ENCODE measurements at regions not wholly inside any gene's neighbourhood (a gene's known extent, or its start where the extent isn't known, plus 50 kb on each side); places are given as distances from the start of the nearest gene placed in this dataset.

DNA sequence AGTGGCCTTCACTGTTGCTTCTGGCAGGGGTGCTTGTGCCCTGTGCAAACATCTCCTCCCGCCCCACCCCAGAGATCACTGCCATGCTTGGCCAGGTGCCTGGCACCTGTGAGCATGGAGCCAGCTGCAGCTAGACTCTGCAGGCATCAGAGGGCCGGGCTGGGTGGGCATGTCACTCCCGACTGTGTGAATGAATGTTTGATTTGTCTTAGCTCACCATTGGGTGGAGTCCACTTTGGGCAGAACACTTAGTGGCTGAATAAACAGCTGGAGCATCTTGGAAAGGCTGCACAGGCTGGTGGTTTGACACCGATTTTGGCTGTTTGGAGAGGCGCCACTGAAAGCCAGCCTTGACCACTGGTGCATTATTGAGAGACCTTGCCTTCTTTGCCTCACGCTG is 267.3 kb downstream of the DLEU7 start:
- Histone ChIP-seq H3K27me3 (replicated peaks; ENCODE audit: control insufficient read depth, insufficient read depth, low read length, poor library complexity, severe bottlenecking) (no peaks in the 10 kb centered on the region), H3K36me3 (ENCODE audit: control insufficient read depth, insufficient read depth, low read length) (no peaks in the 10 kb centered on the region), H3K9me3 (ENCODE audit: control insufficient read depth, low read length) (no peaks in the 10 kb centered on the region), H3K27ac (ENCODE audit: insufficient read depth, low read length, poor library complexity, severe bottlenecking) (no peak overlapping the region), H3K4me3 (ENCODE audit: insufficient read depth, low read depth, low read length, poor library complexity, severe bottlenecking) (no peak overlapping the region), H3K4me1 (ENCODE audit: control insufficient read depth, insufficient read depth, low read length, poor library complexity, severe bottlenecking) (no peaks in the 10 kb centered on the region)
- DNase-seq: no peak

DNA sequence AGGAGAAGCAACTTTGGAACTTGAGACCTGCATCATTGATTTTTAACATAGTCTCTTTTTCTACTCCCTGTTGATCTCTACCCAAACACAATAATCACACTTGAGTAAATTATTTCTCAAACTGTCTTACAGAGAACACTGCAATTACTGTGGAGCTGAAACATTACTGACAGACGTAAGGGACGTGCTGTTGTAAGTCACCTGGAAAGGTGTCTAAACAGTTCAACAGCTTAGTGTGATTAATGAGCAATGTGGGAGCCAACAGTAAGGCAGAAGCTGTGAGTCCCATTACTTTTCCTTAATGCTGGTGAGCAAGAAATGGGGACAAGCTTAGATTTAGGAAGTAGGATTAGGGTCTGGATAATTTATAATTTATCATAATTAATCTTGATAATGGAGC is 265.7 kb downstream of the DLEU7 start:
- Histone ChIP-seq H3K4me1 (ENCODE audit: control insufficient read depth, insufficient read depth, low read length, poor library complexity, severe bottlenecking) (no peaks in the 10 kb centered on the region), H3K27ac (ENCODE audit: insufficient read depth, low read length, poor library complexity, severe bottlenecking) (no peak overlapping the region), H3K9me3 (ENCODE audit: control insufficient read depth, low read length) (no peaks in the 10 kb centered on the region), H3K4me3 (ENCODE audit: insufficient read depth, low read depth, low read length, poor library complexity, severe bottlenecking) (no peak overlapping the region), H3K27me3 (replicated peaks; ENCODE audit: control insufficient read depth, insufficient read depth, low read length, poor library complexity, severe bottlenecking) (no peaks in the 10 kb centered on the region), H3K36me3 (ENCODE audit: control insufficient read depth, insufficient read depth, low read length) (no peaks in the 10 kb centered on the region)
- DNase-seq: no peak

- no peak overlapping the region for H3K4me3 ChIP-seq (ENCODE audit: insufficient read depth, low read depth, low read length, poor library complexity, severe bottlenecking)
- no peaks in the 10 kb centered on the region for H3K4me1 ChIP-seq (ENCODE audit: control insufficient read depth, insufficient read depth, low read length, poor library complexity, severe bottlenecking)
- H3K27me3 ChIP-seq (replicated peaks; ENCODE audit: control insufficient read depth, insufficient read depth, low read length, poor library complexity, severe bottlenecking): no peaks in the 10 kb centered on the region
- no peaks in the 10 kb centered on the region for H3K9me3 ChIP-seq (ENCODE audit: control insufficient read depth, low read length)
- H3K27ac ChIP-seq (ENCODE audit: insufficient read depth, low read length, poor library complexity, severe bottlenecking): no peak overlapping the region
- no peak for DNase-seq
- no peaks in the 10 kb centered on the region for H3K36me3 ChIP-seq (ENCODE audit: control insufficient read depth, insufficient read depth, low read length)
These were observed 262.7 kb downstream of the DLEU7 start for GRCh38 chr13:50580684-50581305.

DNA sequence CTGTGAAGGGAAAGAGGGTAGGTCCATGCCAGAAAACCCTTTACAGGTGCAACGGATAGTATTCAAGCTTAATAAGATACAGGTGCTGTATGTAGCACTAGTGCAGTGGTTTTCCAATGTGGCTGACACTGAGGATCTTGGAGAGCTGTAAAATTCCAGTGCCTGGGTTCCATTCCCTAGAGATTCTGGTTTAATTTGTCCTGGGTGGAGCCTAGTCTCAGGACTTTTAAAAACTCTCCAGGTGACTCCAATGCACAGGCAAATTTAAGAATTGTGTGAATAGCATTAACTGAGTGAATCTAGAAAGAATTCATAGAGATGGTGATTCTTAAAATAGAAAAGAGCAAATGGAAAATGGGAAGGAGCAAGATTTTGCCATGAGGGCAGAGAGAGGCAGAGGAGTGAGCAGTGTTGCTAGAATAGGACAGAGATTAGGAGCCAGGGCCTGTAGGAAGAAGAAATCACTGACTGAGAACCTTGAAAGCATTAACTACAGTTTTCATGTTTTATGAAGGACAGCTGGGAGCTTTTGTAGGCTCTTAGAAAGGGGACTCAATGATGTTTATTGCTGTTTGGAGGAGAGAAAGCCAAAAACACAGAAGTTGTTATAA is 261.8 kb downstream of the DLEU7 start:
- H3K36me3 ChIP-seq (ENCODE audit: control insufficient read depth, insufficient read depth, low read length): no peaks in the 10 kb centered on the region
- no peak overlapping the region for H3K27ac ChIP-seq (ENCODE audit: insufficient read depth, low read length, poor library complexity, severe bottlenecking)
- no peak overlapping the region for H3K4me3 ChIP-seq (ENCODE audit: insufficient read depth, low read depth, low read length, poor library complexity, severe bottlenecking)
- no peaks in the 10 kb centered on the region for H3K4me1 ChIP-seq (ENCODE audit: control insufficient read depth, insufficient read depth, low read length, poor library complexity, severe bottlenecking)
- H3K27me3 ChIP-seq (replicated peaks; ENCODE audit: control insufficient read depth, insufficient read depth, low read length, poor library complexity, severe bottlenecking): no peaks in the 10 kb centered on the region
- no peak for DNase-seq
- H3K9me3 ChIP-seq (ENCODE audit: control insufficient read depth, low read length): no peaks in the 10 kb centered on the region

DNA sequence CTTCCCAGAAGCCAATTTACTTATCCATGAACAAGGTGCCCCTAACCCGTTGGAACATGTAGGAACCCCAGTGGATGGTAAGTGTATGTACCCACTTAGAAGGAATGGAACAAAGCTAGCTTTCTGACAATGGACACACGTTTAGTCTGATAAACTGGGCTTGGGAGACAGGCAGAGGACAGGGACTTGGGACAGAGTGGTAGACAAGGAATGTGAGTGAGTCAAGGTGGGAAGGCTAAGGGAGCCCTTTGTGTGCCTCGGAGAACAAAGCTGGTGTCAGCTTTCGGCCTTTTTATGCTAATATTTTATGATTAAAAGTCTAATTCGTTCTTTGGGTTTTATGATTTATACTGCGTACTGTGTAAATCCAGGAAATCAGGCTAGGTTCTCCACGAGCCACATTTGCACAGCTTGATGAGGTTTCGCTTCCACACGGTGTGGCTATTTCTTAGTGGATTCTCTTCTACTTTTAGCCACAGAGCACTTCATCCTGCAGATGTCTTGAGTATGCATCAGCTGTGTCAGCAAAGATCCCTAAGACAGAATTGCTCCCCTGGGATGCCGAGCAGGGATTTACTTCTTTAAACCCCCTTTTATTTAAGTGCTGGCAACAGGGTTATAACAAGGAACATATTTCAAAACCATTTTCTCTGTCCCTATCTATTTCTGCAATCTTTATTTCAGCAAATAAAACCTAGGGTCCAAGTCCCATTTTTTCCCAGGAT is 258.5 kb downstream of the DLEU7 start:
- no peaks in the 10 kb centered on the region for H3K27me3 ChIP-seq (replicated peaks; ENCODE audit: control insufficient read depth, insufficient read depth, low read length, poor library complexity, severe bottlenecking)
- no peaks in the 10 kb centered on the region for H3K4me1 ChIP-seq (ENCODE audit: control insufficient read depth, insufficient read depth, low read length, poor library complexity, severe bottlenecking)
- H3K4me3 ChIP-seq (ENCODE audit: insufficient read depth, low read depth, low read length, poor library complexity, severe bottlenecking): no peak overlapping the region
- H3K9me3 ChIP-seq (ENCODE audit: control insufficient read depth, low read length): no peaks in the 10 kb centered on the region
- H3K27ac ChIP-seq (ENCODE audit: insufficient read depth, low read length, poor library complexity, severe bottlenecking): no peak overlapping the region
- H3K36me3 ChIP-seq (ENCODE audit: control insufficient read depth, insufficient read depth, low read length): no peaks in the 10 kb centered on the region
- no peak for DNase-seq

- Histone ChIP-seq H3K9me3 (ENCODE audit: control insufficient read depth, low read length) (no peaks in the 10 kb centered on the region), H3K4me1 (ENCODE audit: control insufficient read depth, insufficient read depth, low read length, poor library complexity, severe bottlenecking) (no peaks in the 10 kb centered on the region), H3K4me3 (ENCODE audit: insufficient read depth, low read depth, low read length, poor library complexity, severe bottlenecking) (no peak overlapping the region), H3K27ac (ENCODE audit: insufficient read depth, low read length, poor library complexity, severe bottlenecking) (no peak overlapping the region), H3K36me3 (ENCODE audit: control insufficient read depth, insufficient read depth, low read length) (no peaks in the 10 kb centered on the region), H3K27me3 (replicated peaks; ENCODE audit: control insufficient read depth, insufficient read depth, low read length, poor library complexity, severe bottlenecking) (no peaks in the 10 kb centered on the region)
- no peak for DNase-seq
These were observed 257.6 kb downstream of the DLEU7 start for GRCh38 chr13:50585674-50586413.

DNA sequence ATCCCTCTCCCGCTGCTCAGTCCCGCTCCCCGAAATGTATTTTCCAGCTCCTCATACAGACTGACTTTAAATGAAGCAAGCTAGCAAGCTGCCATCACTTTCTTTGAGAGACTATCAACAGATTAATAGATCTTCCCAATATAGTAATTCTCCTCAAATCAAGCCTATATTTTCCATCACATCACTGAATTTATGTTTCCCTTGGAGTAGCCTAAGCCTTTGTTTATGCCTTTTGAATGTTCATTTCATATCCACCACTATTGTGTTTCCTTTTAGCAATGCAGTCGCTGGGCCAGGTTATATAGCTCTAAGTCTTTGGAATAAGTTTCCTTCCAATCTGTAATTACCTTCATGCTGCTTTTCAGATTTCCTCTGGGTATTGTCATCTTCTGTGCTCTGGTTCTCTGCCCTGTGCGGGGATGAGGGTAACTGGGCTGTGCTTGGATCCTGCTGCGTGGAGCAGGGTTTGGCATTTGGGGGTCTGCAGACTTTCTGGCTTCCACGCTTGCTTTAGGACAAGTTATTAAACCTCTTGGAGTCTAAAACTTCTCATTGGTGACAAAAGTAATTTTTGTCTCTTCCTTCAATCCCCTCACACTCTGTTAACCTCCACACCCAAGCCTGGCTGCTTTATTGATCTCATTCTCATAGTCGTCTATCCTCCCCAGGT is 256.9 kb downstream of the DLEU7 start:
- H3K9me3 ChIP-seq (ENCODE audit: control insufficient read depth, low read length): no peaks in the 10 kb centered on the region
- H3K27me3 ChIP-seq (replicated peaks; ENCODE audit: control insufficient read depth, insufficient read depth, low read length, poor library complexity, severe bottlenecking): no peaks in the 10 kb centered on the region
- no peak for DNase-seq
- H3K4me3 ChIP-seq (ENCODE audit: insufficient read depth, low read depth, low read length, poor library complexity, severe bottlenecking): no peak overlapping the region
- no peak overlapping the region for H3K27ac ChIP-seq (ENCODE audit: insufficient read depth, low read length, poor library complexity, severe bottlenecking)
- H3K36me3 ChIP-seq (ENCODE audit: control insufficient read depth, insufficient read depth, low read length): no peaks in the 10 kb centered on the region
- H3K4me1 ChIP-seq (ENCODE audit: control insufficient read depth, insufficient read depth, low read length, poor library complexity, severe bottlenecking): no peaks in the 10 kb centered on the region

DNA sequence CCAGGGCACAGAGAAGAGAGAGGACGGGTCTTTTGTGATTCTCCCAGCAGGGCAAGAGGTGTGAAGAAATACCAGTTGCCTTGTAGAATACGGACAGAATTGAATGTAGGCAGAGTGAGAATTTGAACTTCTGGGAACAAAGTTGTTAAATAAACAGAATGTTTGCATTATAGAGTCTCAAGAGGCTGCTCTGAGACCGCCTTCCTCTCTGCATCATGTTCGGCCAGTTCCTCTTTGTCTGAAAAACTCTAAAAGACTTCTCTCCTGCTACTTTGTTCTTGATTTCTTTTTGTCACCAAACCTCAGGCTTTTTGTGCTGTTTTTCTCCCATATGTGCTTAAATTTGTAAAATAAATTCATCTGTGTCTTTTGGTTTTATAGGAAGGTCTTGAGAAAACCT is 256.4 kb downstream of the DLEU7 start:
- H3K27me3 ChIP-seq (replicated peaks; ENCODE audit: control insufficient read depth, insufficient read depth, low read length, poor library complexity, severe bottlenecking): no peaks in the 10 kb centered on the region
- no peak for DNase-seq

GRCh38 chr13:50587645-50588373 is 255.7 kb downstream of the DLEU7 start:
- Histone ChIP-seq H3K27ac (ENCODE audit: insufficient read depth, low read length, poor library complexity, severe bottlenecking) (no peak overlapping the region), H3K4me3 (ENCODE audit: insufficient read depth, low read depth, low read length, poor library complexity, severe bottlenecking) (no peak overlapping the region), H3K36me3 (ENCODE audit: control insufficient read depth, insufficient read depth, low read length) (no peaks in the 10 kb centered on the region), H3K4me1 (ENCODE audit: control insufficient read depth, insufficient read depth, low read length, poor library complexity, severe bottlenecking) (peaks cover 2% of the 10 kb centered on the region), H3K27me3 (replicated peaks; ENCODE audit: control insufficient read depth, insufficient read depth, low read length, poor library complexity, severe bottlenecking) (no peaks in the 10 kb centered on the region), H3K9me3 (ENCODE audit: control insufficient read depth, low read length) (no peaks in the 10 kb centered on the region)
- no peak for DNase-seq

More for the DNA sequence above, 256.4 kb downstream of the DLEU7 start:
- Histone ChIP-seq H3K36me3 (ENCODE audit: control insufficient read depth, insufficient read depth, low read length) (no peaks in the 10 kb centered on the region), H3K9me3 (ENCODE audit: control insufficient read depth, low read length) (no peaks in the 10 kb centered on the region), H3K4me3 (ENCODE audit: insufficient read depth, low read depth, low read length, poor library complexity, severe bottlenecking) (no peak overlapping the region), H3K27ac (ENCODE audit: insufficient read depth, low read length, poor library complexity, severe bottlenecking) (no peak overlapping the region), H3K4me1 (ENCODE audit: control insufficient read depth, insufficient read depth, low read length, poor library complexity, severe bottlenecking) (no peaks in the 10 kb centered on the region)

All from effector memory CD4-positive, alpha-beta T cell (primary cell).